GM04504 (cell line): ENCODE measurements at regions not wholly inside any gene's neighbourhood (a gene's known extent, or its start where the extent isn't known, plus 50 kb on each side); places are given as distances from the start of the nearest gene placed in this dataset.
A peak's percentile ranks its signal among the peaks of the same experiment; 100 is the strongest.

Experiments used
- DNase-seq: peaks from one replicate; pipeline ENCODE4 v3.0.0-alpha.2; 2012; ENCODE audit warnings: low read depth

DNA sequence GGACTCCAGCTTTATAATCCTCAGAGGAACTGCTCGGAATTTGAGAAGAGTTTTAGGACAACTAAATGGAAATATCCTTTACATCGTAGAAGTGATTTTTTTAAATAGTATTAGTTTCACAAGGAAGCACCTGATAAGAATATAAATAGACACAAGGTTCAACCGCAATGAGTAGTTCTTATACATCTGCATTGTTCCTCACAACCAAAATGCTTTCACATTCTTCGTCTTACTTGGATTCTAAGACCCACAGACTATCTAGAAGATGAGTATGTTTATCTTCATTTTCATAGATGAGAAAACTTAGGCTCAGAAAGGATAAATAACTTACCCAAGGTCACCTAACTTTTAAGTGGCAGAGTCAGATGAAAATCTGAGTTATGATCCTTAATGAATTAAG is 469.0 kb downstream of the GALC start:
- no peak for DNase-seq

- DNase-seq: no peak
Observed at GRCh38 chr14:87522575-87522974, 470.4 kb downstream of the GALC start.

- no peak for DNase-seq
Observed at GRCh38 chr14:87508333-87508732, 484.6 kb downstream of the GALC start.

DNA sequence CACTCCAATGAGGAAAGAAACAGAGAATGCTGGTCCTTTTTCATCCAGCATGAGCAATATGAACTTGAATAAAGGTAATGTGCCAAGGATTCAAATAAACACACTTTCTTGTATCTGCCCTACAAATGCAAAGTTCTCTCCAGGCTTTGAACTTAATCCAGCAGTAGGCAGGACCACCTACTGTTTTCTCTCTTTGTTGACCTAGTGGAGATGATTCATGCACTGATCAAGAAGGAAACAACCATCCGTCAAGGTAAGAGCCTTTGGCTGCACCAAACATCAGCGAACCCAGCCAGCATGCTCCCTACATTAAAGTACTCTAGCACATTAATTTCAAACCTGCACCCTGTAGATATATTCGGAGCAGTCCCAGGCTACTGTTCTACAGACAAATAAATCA is 489.3 kb downstream of the GALC start:
- DNase-seq: no peak

- no peak for DNase-seq
Observed at GRCh38 chr14:87497301-87497700, 495.7 kb downstream of the GALC start.

GRCh38 chr14:87494010-87494409 is 499.0 kb downstream of the GALC start:
- DNase-seq: no peak

DNA sequence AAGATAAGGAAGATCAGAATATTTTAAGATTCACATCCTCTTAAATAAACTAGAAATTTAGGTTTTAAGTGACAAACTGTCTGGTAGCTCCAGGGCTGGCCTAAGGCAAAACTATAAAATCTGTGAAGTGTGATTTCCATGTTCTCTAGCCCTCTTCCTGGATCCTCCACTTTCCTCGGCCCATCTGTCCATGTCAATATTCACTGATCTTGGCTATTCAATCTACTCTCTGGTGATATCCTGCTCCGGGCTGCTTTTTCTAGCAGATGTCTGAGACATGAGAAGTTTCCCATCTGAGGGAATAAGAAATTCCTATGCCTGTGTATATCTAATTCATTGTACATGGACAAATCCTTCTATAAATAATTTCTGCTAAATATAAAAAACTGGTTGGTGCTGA is 500.4 kb downstream of the GALC start:
- no peak for DNase-seq

GRCh38 chr14:87491816-87492215 is 501.2 kb downstream of the GALC start:
- no peak for DNase-seq

GRCh38 chr14:87489196-87489819 is 503.7 kb downstream of the GALC start:
- DNase-seq: no peak

- DNase-seq: no peak
Observed at GRCh38 chr14:87483271-87484260, 509.4 kb downstream of the GALC start.

GRCh38 chr14:87468531-87468930 is 524.5 kb downstream of the GALC start:
- DNase-seq: no peak

DNA sequence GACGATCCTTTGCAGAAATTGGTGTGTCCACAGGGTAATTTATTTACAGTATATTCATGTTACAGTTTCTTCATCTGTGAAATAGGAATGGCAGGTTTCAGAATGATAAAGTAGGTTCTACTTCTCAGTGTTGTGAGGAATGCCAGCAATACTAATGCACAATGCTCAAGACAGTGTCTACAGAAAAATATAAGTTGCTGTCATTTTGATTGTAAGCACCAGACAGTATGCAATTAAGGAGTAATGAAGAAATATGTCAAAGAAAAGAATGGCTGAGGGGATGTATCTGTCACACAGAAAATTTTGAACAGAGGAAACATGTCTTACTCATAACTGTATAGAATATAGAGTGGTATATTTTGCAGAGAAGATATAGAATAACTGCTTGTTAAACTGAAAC is 525.4 kb downstream of the GALC start:
- no peak for DNase-seq

- DNase-seq: no peak
Observed at GRCh38 chr14:87465770-87466169, 527.2 kb downstream of the GALC start.

GRCh38 chr14:87461704-87462103 is 531.3 kb downstream of the GALC start:
- DNase-seq: no peak

DNA sequence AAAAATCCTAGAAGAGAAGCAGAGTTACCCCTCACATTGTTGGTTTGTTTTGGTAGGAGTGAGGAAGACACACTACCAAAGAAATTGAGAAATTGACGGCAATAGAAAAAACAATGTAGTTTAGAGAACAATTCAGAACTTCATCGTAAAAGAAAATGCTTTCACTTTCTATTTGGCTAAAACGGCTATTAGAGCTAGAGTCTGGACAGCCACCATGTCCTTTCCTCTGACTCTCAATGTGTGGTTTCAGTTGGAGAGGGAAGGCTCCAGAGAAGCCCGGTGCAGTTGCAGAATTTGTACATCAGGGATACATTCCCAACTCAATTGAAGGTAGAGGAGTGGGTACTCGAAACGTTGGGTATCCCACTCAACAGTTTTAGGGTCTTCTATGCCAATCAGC is 535.3 kb downstream of the GALC start:
- peak; percentile 3 for DNase-seq

- DNase-seq: no peak
Observed at GRCh38 chr14:87450193-87450592, 542.8 kb downstream of the GALC start.

DNA sequence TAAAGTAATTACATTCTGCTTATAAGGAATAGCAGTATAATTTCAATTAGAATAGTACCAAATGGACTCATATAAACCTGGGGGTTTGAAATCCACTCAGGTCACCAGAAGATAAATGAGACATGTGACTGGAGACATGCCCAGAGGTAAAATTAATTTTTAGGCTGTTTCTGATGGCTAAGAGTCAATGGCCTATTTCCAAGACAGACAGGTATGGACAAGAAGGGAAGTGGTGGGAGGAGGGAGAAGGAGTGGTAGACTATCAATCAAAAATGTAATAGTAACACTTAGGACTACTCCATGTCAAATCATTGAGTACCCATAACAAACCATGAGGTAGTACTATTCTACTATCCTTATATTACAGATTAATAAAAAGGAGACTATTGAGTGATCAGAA is 544.0 kb downstream of the GALC start:
- no peak for DNase-seq

GRCh38 chr14:87443787-87444186 is 549.2 kb downstream of the GALC start:
- no peak for DNase-seq

GRCh38 chr14:87443039-87443438 is 549.9 kb downstream of the GALC start:
- no peak for DNase-seq

- no peak for DNase-seq
Observed at GRCh38 chr14:87437158-87437557, 555.8 kb downstream of the GALC start.

DNA sequence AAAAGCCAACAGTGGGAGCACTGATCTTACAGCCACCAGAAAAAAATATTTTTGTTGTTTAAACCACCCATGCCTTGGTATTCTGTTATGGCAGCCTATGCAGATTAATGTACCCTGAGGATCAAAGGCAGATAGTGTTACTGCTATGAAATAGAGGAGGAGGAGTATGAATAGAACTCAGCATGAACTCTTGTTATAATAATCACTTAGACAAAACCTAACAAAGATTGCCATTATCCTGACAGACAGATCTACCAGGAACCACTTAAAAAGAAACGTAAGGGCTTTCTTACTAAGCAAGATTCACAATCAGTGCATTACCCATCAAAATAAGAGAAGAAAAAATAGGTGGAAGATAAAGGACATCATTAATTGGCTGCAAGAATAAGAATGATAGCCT is 558.3 kb downstream of the GALC start:
- no peak for DNase-seq

DNA sequence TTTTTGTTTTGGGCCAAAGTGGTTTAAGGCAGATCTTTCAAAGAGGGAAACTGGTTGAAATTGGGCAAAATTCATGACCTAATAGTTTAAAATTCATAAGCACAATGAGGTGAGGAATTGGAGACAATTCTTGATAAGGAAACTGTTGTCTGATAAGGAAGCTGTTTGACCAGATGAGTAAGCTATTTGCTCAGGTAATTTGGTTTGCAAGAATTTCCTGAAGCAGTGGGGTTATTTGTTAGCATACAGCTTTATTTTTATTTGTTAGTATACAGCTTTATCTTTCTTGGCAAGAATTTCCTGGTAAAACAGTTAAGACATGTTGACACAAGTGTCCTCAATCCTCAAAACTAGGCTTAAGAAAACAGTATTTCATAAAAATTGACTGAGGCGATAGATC is 559.0 kb downstream of the GALC start:
- DNase-seq: no peak

DNA sequence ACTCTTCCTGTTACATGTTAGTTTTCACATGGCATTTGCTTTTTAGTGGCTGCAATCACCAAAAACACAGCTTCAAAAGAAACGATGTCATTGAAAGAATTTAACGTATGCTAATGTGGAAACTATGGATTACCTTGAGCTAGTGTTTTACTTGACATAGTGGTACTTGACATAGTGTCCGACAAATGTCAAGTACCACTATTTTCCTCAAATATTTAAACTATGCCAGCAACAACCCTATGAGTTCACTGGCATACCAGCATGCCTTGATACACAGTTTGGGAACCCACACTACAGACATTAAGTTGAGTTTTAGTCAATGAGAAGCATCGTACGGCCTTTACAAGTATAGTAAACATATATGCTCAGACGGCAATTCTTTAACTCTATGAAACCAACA is 560.3 kb downstream of the GALC start:
- DNase-seq: no peak

DNA sequence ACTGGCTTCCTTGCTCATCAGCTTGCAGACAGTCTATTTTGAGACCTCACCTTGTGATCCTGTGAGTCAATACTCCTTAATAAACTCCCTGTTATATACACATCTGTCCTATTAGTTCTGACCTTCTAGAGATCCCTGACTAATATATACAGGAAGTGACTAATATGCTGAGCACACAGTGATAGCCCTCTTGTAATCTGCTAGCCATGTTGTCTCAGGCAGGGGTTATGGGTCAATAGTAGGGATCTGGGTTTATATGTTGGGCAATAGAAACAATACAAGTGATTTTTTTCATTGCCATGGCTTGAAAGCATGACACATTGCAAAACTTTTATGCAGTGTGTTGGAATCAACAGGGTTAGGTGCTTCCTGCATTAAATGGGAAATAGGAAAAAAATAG is 562.2 kb downstream of the GALC start:
- DNase-seq: no peak
